Heart left ventricle (tissue), 13 donors: ENCODE measurements at regions not wholly inside any gene's neighbourhood (a gene's known extent, or its start where the extent isn't known, plus 50 kb on each side); places are given as distances from the start of the nearest gene placed in this dataset.

Experiments used
- CTCF ChIP-seq, 12 donors: fragments of 200-600 bp; sonication (generic) in 4 of 12; IDR thresholded peaks; one replicate each; pipeline versions ENCODE4 v1.5.0 to v1.8.0; 2018 to 2022; ENCODE audit warnings: antibody characterized with exemption in 12 of 12, mild to moderate bottlenecking in 5 of 12
- POLR2A ChIP-seq, 2 donors: fragments of 450-650 bp; IDR thresholded peaks; one replicate each; pipeline ENCODE4 v1.6.1; 2017; ENCODE audit warnings: antibody characterized with exemption in 2 of 2, mild to moderate bottlenecking in 2 of 2, moderate library complexity in 2 of 2
- donor health status: ischemic (EF 13 %, LVEDD 7.1; RV severe dilation, severe dysfunction).
- donor health status: DM: no; HTN: yes; CAD: no.
- donor health status: DM: no; HTN: no; CAD: no.
- donor health status: ischemic (EF 25% LVEDD 6.9; RV normal size, moderate dysfunction).
- donor health status: ischemic (EF 25% LVEDD 5.7; RV mildly dilated, moderate dysfunction).
- donor health status: ischemic (EF 35%, LVEDD 5.7; RV mildly dilated, moderate dysfunction).
- donor health status: nonischemic (EF 11% LVEDD 7.7; RV severe dilation, severe dysfunction).
- donor health status: DM: yes; HTN: yes; CAD: no.
- donor health status: PGD.
- donor health status: ischemic (EF 29% LVEDD 5.4; RV normal size, mild dysfunction).
- donor health status: nonischemic (EF 23%, LVEDD 6.1; RV moderate dilation, normal function).

- TF ChIP-seq CTCF (IDR thresholded peaks at IDR 0.05) = no peak
- TF ChIP-seq POLR2A (IDR thresholded peaks at IDR 0.05) = no peak
These were observed 130.5 kb downstream of the TTLL2 start for GRCh38 chr6:167455371-167455770.
